ENCODE measurements at regions not wholly inside any gene's neighbourhood (a gene's known extent, or its start where the extent isn't known, plus 50 kb on each side); places are given as distances from the start of the nearest gene placed in this dataset.

DNA sequence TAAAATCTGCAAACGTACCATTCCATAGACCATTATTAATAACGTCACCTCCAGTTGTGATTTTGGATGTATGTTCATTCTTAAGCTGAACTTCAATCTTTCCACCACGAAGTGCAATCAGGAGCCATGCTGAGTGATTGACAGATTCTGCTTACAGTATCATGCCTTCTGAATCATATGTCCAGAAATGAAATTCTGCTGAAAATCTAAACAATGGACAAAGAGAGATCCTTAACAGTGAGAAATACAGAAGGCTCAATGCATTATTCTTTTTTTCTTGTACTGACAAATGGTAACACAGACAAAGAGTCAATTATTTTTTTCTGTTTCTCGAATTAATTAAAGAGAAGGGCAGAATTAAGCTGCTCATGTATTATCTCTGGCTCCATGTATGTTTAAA lies 1114.5 kb downstream of the EPHA3 start:
- TF ChIP-seq YY1 (IDR thresholded peaks at IDR 0.05) = no peak
- TF ChIP-seq, protein P1, sequence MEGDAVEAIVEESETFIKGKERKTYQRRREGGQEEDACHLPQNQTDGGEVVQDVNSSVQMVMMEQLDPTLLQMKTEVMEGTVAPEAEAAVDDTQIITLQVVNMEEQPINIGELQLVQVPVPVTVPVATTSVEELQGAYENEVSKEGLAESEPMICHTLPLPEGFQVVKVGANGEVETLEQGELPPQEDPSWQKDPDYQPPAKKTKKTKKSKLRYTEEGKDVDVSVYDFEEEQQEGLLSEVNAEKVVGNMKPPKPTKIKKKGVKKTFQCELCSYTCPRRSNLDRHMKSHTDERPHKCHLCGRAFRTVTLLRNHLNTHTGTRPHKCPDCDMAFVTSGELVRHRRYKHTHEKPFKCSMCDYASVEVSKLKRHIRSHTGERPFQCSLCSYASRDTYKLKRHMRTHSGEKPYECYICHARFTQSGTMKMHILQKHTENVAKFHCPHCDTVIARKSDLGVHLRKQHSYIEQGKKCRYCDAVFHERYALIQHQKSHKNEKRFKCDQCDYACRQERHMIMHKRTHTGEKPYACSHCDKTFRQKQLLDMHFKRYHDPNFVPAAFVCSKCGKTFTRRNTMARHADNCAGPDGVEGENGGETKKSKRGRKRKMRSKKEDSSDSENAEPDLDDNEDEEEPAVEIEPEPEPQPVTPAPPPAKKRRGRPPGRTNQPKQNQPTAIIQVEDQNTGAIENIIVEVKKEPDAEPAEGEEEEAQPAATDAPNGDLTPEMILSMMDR (IDR thresholded peaks at IDR 0.05; ENCODE audit: low read depth, low read length, missing input control) = no peak
- TF ChIP-seq GABPA (IDR thresholded peaks at IDR 0.05 in 1 of 2, conservative IDR thresholded peaks at IDR 0.05 in 1 of 2) = no peak
- TF ChIP-seq, protein P2, sequence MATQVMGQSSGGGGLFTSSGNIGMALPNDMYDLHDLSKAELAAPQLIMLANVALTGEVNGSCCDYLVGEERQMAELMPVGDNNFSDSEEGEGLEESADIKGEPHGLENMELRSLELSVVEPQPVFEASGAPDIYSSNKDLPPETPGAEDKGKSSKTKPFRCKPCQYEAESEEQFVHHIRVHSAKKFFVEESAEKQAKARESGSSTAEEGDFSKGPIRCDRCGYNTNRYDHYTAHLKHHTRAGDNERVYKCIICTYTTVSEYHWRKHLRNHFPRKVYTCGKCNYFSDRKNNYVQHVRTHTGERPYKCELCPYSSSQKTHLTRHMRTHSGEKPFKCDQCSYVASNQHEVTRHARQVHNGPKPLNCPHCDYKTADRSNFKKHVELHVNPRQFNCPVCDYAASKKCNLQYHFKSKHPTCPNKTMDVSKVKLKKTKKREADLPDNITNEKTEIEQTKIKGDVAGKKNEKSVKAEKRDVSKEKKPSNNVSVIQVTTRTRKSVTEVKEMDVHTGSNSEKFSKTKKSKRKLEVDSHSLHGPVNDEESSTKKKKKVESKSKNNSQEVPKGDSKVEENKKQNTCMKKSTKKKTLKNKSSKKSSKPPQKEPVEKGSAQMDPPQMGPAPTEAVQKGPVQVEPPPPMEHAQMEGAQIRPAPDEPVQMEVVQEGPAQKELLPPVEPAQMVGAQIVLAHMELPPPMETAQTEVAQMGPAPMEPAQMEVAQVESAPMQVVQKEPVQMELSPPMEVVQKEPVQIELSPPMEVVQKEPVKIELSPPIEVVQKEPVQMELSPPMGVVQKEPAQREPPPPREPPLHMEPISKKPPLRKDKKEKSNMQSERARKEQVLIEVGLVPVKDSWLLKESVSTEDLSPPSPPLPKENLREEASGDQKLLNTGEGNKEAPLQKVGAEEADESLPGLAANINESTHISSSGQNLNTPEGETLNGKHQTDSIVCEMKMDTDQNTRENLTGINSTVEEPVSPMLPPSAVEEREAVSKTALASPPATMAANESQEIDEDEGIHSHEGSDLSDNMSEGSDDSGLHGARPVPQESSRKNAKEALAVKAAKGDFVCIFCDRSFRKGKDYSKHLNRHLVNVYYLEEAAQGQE (IDR thresholded peaks at IDR 0.05) = no peak
